ENCODE measurements at regions not wholly inside any gene's neighbourhood (a gene's known extent, or its start where the extent isn't known, plus 50 kb on each side); places are given as distances from the start of the nearest gene placed in this dataset.
"Not testable (repeated sequence)": the region's sequence is repeated elsewhere in the genome, so short reads cannot be mapped to it uniquely, and the experiment has no call there.

DNA sequence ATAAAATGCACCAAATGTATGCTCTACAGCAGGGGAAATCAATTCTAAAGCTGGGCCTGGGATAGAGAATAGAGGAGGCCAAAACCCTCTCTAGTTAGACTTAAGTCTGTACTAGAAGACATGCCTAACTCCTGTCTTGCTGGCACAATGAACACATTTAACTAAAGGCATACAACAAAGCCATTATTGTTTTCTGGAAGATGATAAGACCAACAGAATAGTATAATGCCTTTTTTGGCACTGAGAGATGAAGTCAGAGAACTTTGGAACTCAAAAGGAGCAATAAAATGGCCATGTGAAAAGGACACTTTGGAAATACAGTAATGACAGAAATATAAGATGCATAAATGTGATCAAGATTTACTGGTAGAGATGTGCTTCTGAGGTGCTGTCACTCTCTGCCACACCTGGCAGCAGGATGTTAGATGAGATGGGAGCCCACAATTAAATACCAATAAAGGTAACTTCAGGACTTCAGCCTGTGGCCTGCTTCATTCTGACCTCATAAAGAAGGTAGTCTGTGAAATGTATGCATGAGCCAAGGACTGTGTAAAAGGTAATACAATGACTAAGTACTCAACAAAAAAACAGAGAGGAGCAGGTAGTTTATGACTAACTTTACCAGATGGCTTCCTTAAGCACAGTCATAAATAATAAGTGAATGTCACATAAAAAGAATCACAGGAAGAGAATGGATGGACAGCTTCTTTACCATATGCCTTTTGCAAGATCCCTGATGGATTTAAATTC is 333.4 kb downstream of the BCKDHB start:
- DNase-seq, result peak; percentile 72

DNA sequence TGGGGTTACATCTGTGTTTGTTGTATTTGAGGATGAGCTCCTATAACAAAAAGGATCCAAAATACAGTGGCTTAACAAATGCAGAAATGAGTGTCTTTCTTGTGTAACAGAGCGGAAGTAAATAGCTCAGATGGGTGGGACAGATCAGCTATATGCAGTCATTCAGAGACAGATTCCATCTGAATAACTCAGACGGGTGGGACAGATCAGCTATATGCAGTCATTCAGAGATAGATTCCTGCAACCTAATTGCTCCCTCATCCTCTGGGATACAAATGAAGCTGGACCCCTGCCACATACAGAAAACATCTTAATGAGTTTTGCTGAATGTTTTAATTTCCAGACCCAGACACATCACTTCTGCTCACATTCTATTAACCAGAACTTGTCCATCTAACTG is 332.3 kb downstream of the BCKDHB start:
- DNase-seq, result peak; percentile 18

DNA sequence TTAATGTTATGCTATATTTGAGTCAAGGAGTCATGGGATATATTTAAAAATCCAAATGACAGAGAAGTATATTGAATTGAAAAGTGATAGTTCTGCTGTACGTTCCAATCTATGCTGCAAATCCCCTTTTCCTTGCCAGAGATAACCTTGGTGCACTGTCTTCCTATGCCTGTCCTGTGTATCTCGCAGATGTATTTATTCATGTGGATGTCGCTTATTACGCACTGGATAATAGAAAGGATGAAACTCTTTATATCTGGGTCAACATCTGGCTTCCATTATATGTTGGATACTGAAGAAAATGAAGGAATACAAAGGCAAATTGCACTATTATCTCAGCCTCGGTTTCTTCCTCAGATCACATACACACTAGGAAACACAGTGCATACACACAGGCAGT is 331.3 kb downstream of the BCKDHB start:
- no peak for DNase-seq

DNA sequence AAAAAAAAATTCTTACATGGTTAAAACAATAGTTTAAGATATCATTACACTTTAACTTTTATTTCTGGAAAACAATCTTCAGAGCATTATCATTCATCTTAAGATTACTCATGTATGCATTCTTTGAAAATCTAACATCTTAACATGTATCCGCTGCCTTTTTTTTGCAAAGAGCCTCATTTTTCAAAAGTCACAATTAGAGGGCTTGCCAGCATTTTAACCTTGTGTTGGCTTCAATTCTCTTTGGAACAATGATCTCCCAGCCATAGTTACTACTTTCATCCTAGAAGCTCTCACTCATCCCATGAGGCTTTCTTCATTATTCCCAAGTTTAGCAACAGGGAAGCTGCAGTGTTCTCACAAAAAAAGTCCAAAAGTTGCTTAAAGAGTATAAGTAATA is 330.8 kb downstream of the BCKDHB start:
- no peak for DNase-seq

DNA sequence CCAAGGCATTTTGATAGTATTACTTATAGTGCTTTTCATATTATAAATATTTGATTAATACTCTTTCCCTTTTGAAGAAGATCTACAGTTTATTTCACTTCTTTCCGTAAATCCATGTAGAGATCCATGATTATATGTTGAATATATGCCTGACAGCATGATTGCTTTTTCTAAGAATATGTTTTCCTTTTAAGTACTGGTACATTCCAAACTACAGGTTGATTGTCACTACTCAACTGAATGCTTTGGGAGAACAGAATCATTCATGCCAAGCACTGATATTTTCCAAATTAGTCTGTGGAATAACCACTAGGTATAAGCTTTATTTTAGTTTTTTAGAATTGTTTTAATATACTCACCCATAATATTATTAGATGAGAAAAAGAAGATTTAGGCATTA is 330.2 kb downstream of the BCKDHB start:
- DNase-seq, result no peak

DNA sequence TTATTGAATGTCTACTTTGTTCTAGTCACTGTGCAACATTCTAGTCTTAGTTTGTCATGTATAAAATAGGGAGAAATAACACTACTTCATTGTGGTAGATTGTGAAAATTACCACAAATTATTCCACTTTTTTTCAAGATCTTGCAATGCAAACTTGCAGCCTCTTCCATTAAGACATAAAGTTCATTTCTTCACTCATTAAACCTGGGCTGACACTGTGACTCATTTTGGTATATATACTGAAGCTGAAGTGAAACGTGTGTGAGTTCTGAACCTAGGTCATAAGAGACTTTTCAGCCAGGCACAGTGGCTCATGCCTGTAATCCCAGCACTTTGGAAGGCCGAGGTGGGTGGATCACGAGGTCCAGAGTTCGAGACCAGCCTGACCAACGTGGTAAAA is 329.0 kb downstream of the BCKDHB start:
- no peak for DNase-seq

DNA sequence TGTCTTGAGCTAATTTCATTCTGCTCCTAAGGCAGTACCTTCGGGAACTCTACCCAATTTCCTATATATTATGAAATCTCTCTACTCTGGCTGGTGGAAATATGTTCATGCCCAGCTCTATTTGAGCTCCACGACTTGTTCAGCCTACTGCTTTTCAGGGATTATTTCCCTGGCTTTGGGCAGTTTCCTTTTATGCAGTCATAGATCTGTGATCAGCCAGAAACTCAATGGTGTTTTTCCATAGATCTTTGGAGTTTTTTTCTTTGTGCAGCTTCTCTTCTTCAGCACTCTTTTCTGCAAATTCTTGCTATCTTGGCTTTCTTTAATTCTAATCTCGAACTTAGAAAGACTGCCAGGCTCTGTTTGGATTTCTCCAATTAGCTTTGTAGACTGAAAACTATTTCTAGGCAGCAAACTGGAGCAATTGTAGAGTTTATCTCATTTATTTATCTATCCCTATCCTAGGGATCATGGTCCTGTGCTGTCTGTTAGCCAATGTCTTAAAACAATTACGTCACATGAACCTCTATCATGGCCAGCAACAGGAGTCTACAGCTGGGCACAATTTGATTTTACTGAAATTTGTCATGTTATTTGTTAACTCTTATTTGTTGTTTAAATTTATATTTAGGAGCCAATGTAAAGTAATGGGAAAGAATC is 328.4 kb downstream of the BCKDHB start:
- no peak for DNase-seq

DNA sequence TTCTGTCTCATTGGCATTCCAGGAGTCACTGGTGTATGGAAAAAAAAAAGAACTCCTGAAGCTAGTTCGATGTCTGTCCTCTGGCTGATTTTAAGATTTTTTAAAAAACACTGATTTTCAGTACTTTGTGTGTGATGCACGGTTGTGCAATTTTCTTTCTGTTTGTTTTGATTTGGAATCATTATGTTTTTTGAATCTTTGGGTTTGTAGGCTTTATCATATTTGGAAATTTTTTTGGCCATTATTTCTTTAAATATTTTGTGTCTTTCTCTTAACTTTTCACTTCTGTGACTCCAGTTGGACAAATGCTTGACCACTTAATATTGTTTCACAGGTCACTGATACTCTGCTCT is 327.2 kb downstream of the BCKDHB start:
- no peak for DNase-seq

DNA sequence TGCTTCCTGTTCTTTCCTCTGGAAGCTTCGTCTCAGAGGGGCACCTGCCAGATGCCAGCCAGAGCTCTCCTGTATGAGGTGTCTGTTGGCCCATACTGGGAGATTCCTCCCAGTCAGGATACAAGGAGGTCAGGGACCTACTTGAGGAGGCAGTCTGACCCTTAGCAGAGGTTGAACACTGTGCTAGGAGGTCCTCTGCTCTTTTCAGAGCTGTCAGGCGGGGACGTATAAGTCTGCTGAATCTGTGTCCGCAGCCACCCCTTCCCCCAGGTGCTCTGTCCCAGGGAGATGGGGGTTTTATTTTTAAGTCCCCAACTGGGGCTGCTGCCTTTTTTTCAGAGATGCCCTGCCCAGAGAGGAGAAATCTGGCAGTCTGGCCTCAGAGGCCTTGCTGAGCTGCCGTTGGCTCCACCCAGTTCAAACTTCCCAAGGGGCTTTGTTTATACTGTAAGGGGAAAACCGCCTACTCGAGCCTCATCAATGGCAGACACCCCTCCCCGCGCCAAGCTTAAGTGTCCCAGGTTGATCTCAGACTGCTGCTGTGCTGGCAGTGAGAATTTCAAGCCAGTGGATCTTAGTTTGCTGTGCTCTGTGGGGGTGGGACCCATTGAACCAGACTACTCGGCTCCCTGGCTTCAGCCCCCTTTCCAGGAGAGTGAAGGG is 326.7 kb downstream of the BCKDHB start:
- DNase-seq, result no peak

DNA sequence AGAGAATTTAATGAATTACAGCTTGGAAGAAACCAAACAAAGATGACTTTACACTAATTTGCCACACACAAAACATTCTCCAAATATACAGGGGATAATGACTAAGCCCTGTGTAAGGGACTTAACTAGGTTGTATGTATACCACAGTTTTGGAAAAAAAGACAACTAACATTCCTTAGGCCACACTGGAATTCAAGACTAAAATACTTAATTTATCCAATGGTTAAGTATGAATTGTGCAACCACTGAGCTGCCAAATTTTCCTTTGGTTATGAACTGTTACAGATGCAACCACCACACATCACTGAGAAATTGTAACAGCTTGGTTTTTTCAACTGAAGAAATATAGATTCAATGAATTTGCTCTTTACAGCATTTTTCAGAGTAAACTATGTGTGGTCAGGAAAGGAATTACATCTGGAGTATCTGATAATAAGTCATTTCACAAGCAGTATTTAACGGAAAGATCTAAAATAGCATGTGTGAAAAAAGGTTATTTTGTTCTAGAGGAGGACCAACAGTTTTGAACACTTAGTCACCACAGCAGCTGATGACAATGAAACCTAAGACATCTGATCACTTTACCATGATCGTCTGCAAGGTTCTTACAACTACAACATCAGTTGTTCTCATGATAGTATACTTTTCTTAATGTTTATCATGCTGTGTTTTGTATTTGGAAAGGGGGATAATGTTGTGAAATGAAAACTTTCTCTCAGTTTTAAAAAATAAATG is 318.8 kb downstream of the BCKDHB start:
- no peak for DNase-seq

DNA sequence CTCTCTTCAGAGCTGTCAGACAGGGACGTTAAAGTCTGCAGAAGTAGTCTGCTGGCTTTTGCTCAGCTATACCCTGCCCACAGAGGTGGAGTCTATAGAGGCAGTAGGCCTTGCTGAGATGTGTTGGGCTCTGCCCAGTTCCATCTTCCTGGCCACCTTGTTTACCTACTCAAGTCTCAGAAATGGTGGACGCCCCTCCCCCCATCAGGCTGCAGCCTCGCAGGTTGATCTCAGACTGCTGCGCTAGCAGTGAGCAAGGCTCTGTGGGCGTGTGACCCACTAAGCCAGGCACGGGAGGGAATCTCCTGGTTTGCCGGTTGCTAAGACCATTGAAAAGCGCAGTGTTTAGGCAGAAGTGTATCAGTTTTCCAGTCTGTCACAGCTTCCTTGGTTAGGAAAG is 305.0 kb downstream of the BCKDHB start:
- no peak for DNase-seq

DNA sequence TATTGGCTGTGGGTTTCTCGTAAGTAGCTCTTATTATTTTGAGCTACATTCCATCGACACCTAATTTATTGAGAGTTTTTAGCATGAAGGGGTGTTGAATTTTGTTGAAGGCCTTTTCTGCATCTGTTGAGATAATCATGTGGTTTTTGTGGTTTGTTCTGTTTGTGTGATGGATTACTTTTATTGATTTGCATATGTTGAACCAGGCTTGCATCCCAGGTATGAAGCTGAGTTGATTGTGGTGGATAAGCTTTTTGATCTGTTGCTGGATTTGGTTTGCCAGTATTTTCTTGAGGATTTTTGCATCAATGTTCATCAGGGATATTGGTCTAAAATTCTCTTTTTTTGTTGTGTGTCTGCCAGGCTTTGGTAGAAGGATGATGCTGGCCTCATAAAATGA is 301.5 kb downstream of the BCKDHB start:
- DNase-seq, result not testable (repeated sequence)

DNA sequence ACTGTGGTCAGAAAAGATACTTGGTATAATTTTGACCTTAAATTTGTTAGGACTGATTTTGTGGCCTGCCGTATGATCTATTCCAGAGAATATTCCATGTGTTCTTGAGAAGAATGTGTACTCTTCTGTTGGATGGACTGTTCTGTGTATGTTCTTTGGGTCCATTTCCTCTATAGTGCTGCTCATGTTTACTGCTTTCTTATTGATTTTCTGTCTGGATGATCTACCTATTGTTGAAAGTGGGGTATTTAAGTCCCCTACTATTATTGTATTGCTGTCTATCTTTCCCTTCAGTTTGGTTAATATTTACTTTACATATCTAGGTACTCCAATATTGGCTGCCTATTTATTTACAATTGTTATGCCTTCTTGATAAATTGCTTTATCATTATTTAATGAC is 298.4 kb downstream of the BCKDHB start:
- DNase-seq, result no peak

DNA sequence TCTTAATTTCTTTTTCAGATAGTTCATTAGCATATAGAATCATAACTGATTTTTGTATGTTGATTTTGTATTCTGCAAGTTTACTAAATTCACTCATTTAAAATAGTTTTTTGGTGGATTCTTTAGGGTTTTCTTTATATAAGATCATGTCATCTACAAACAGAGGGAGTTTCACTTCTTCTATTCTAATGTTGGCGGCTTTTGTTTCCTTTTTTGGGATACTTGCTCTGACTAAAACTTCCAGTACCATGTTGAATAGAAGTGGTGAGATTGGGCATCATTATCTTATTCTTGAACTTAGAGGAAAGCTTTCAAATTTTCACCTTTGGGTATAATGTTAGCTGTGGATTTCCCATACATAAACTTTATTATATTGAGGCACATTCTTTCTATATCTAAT is 296.9 kb downstream of the BCKDHB start:
- DNase-seq, result no peak

DNA sequence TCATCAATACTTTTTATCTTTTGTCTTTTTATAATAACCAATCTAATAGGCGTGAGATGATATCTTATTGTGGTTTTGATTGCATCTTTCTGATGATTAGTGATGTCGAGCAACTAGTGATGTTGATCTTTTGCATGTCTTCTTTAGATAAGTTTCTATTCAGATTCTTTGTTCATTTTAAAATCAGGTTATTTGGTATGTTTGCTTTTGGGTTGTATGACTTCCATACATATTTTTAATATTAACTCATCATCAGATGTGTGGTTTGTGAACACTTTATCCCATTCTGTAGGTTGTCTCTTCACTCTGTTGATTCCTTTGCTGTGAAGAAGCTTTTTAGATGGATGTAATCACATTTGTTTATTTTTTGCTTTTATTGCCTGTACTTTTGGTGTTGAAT is 295.8 kb downstream of the BCKDHB start:
- no peak for DNase-seq

Measured in NCI-H2171 treated with DMSO at 0.1 percent for 48 hours (cell line).